ENCODE measurements at regions not wholly inside any gene's neighbourhood (a gene's known extent, or its start where the extent isn't known, plus 50 kb on each side); places are given as distances from the start of the nearest gene placed in this dataset.

DNA sequence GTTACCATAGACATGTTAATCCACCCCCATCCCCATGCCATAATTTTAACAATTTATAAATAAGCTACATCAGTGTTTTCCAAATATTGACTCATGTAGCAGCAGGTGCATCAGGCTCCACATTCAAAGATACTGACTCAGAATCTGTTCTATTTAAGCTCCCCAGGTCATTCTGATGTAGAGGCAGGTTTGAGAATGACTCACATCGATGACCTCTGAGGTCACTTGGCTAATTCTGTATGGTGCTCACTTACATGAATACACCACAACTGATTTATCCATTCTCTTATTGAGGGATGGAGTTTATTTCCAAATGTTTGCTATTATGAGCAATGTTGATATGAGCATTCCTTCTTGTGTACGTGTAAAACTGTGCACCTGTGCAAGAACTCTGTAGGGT, 1159.0 kb downstream of the TYW1 start:
- TF ChIP-seq, protein P1, sequence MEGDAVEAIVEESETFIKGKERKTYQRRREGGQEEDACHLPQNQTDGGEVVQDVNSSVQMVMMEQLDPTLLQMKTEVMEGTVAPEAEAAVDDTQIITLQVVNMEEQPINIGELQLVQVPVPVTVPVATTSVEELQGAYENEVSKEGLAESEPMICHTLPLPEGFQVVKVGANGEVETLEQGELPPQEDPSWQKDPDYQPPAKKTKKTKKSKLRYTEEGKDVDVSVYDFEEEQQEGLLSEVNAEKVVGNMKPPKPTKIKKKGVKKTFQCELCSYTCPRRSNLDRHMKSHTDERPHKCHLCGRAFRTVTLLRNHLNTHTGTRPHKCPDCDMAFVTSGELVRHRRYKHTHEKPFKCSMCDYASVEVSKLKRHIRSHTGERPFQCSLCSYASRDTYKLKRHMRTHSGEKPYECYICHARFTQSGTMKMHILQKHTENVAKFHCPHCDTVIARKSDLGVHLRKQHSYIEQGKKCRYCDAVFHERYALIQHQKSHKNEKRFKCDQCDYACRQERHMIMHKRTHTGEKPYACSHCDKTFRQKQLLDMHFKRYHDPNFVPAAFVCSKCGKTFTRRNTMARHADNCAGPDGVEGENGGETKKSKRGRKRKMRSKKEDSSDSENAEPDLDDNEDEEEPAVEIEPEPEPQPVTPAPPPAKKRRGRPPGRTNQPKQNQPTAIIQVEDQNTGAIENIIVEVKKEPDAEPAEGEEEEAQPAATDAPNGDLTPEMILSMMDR (conservative IDR thresholded peaks at IDR 0.05; ENCODE audit: low read depth, low read length) = no peak
- TF ChIP-seq EZH2 (IDR thresholded peaks at IDR 0.05; ENCODE audit: low read length, unreplicated experiment) = no peak
